ENCODE measurements at regions not wholly inside any gene's neighbourhood (a gene's known extent, or its start where the extent isn't known, plus 50 kb on each side); places are given as distances from the start of the nearest gene placed in this dataset.

GRCh38 chr6:95519228-95520037 lies 57.9 kb upstream of the MANEA start (continued):
- peak; percentile 60; the same call in 1 of the 2 replicates for TF ChIP-seq MBD2 (IDR thresholded peaks at IDR 0.05; ENCODE audit: borderline replicate concordance, low read depth)
- TF ChIP-seq EP400 (IDR thresholded peaks at IDR 0.05) = peak; percentile 46
- no peak for TF ChIP-seq ARID1B (IDR thresholded peaks at IDR 0.05)
- no peak for TF ChIP-seq CREBBP (IDR thresholded peaks at IDR 0.05; ENCODE audit: low read depth, low read length)
- TF ChIP-seq PRMT5 (CRISPR knock-in tag; IDR thresholded peaks at IDR 0.05) = no peak
- TF ChIP-seq BCOR (IDR thresholded peaks at IDR 0.05) = no peak
- TF ChIP-seq CBX8 (IDR thresholded peaks at IDR 0.05; ENCODE audit: borderline replicate concordance, extremely low read depth, low read depth, low read length, poor library complexity, severe bottlenecking) = no peak
- no peak for TF ChIP-seq CXXC5 (CRISPR knock-in tag; IDR thresholded peaks at IDR 0.05)
- TF ChIP-seq PHB2 (IDR thresholded peaks at IDR 0.05; ENCODE audit: low read depth) = no peak
- no peak for TF ChIP-seq POLR3G (IDR thresholded peaks at IDR 0.05; ENCODE audit: extremely low read depth, insufficient read length, insufficient replicate concordance)
- TF ChIP-seq GTF2F1 (IDR thresholded peaks at IDR 0.05; ENCODE audit: low read depth, low read length) = no peak
- TF ChIP-seq ZFX (CRISPR knock-in tag; IDR thresholded peaks at IDR 0.05) = peak; percentile 28; the same call in 1 of the 2 replicates
- no peak for TF ChIP-seq CCNT2 (IDR thresholded peaks at IDR 0.05; ENCODE audit: borderline replicate concordance, extremely low read depth, insufficient read length, low read depth, low read length)
- TF ChIP-seq BMI1 (IDR thresholded peaks at IDR 0.05; ENCODE audit: low read length) = no peak
- peak; percentile 27; the same call in 1 of the 2 replicates for TF ChIP-seq VEZF1 (CRISPR knock-in tag; IDR thresholded peaks at IDR 0.05)
- TF ChIP-seq PURB (CRISPR knock-in tag; IDR thresholded peaks at IDR 0.05; ENCODE audit: low read depth) = no peak
- TF ChIP-seq ZNF41 (CRISPR knock-in tag; conservative IDR thresholded peaks at IDR 0.05) = no peak
- no peak for TF ChIP-seq HIVEP1 (CRISPR knock-in tag; IDR thresholded peaks at IDR 0.05)
- peak in 1 of 2 experiments; percentile 77 for TF ChIP-seq E2F6 (IDR thresholded peaks at IDR 0.05; ENCODE audit: borderline replicate concordance in 1 of 2, extremely low read depth in 1 of 2, insufficient read depth in 1 of 2, insufficient read length in 1 of 2, low read depth in 1 of 2, low read length in 1 of 2, poor library complexity in 1 of 2, severe bottlenecking in 1 of 2)
- no peak for TF ChIP-seq ZSCAN32 (CRISPR knock-in tag; IDR thresholded peaks at IDR 0.05)
- TF ChIP-seq NR2F6 (CRISPR knock-in tag; IDR thresholded peaks at IDR 0.05) = no peak
- TF ChIP-seq MEF2D (tag; conservative IDR thresholded peaks at IDR 0.05; ENCODE audit: low read depth) = no peak
- no peak for TF ChIP-seq ZNF79 (CRISPR knock-in tag; IDR thresholded peaks at IDR 0.05; ENCODE audit: low read depth)
- TF ChIP-seq SAP30 (IDR thresholded peaks at IDR 0.05; ENCODE audit: borderline replicate concordance, insufficient read depth, low read depth, low read length, poor library complexity, severe bottlenecking) = no peak
- TF ChIP-seq OTX1 (CRISPR knock-in tag; IDR thresholded peaks at IDR 0.05) = 0 out of 2 replicates have a peak, but pooled peaks have one; percentile 16
- TF ChIP-seq ZKSCAN3 (CRISPR knock-in tag; IDR thresholded peaks at IDR 0.05) = no peak
- no peak for TF ChIP-seq SNIP1 (IDR thresholded peaks at IDR 0.05; ENCODE audit: low read depth)
- TF ChIP-seq COPS2 (conservative IDR thresholded peaks at IDR 0.05) = no peak
- no peak for TF ChIP-seq MCM5 (IDR thresholded peaks at IDR 0.05; ENCODE audit: low read depth)
